Stimulated activated CD8-positive, alpha-beta memory T cell treated with anti-CD3 and anti-CD28 coated beads, Interleukin-7, amount 100 ng/mL, for 4 hours (primary cell): ENCODE measurements at regions not wholly inside any gene's neighbourhood (a gene's known extent, or its start where the extent isn't known, plus 50 kb on each side); places are given as distances from the start of the nearest gene placed in this dataset.
"Not testable (repeated sequence)": the region's sequence is repeated elsewhere in the genome, so short reads cannot be mapped to it uniquely, and the experiment has no call there.

ENCODE experiments used
- DNase-seq, 2 donors: peaks; one replicate each; pipeline ENCODE4 v3.0.0-alpha.2; 2020; ENCODE audit warnings: low read depth in 2 of 2

DNA sequence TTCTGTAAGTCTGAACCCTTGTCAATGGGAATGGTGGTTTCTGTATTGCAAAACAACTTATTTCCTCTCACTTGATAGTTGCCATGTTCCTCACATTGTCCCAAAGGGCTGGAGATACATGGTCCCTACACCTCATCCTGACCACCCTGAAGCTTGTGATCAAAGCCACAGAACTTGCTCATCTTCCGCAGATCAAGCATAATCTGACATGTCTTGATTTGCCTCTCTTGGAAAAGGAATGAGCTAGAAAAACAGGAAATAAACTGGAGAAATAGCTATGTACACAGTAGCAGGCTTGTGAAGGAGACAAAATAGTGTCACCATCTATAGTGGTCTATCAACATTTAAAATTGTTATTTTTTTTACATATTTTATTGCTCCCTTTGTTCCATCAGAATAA lies 871.9 kb upstream of the C9orf72 start:
- DNase-seq, result no peak

GRCh38 chr9:28453918-28454317 lies 880.6 kb upstream of the C9orf72 start:
- DNase-seq, result no peak

GRCh38 chr9:28456861-28457260 lies 883.6 kb upstream of the C9orf72 start:
- no peak for DNase-seq

GRCh38 chr9:28464481-28465216 lies 891.4 kb upstream of the C9orf72 start:
- DNase-seq, result no peak

GRCh38 chr9:28471261-28471660 lies 898.0 kb upstream of the C9orf72 start:
- DNase-seq, result no peak

DNA sequence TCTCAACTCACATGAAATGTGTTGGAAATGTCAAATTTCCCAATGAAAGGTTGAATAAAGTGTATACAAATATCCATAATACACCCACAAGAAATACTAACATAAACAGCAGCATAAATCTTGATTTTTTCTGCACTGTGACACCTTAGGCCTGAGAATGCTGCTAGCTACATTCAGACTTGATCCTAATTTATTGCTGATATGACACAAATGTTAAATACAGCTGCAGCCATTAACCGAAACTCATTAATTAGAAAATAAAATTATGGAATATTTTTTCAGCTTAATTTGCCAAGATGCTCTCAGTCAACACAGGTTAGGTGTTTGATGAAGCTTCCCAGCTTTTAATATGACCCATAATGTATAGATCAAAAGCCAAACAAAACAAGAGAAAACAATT lies 914.3 kb upstream of the C9orf72 start:
- no peak for DNase-seq

- DNase-seq, result no peak
Measured at GRCh38 chr9:28491121-28491520, 917.8 kb upstream of the C9orf72 start.

DNA sequence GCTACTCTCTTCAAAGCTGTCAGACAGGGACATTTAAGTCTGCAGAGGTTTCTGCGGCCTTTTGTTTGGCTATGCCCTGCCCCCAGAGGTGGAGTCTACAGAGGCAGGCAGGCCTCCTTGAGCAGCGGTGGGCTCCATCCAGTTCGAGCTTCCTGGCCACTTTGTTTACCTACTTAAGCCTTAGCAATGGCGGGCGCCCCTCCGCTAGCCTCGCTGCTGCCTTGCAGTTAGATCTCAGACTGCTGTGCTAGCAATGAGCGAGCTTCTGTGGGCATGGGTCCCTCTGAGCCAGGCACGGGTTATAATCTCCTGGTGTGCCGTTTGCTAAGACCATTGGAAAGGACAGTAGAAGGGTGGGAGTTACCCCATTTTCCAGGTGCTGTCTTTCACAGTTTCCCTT lies 924.9 kb upstream of the C9orf72 start:
- not testable (repeated sequence) for DNase-seq

GRCh38 chr9:28502189-28502588 lies 928.9 kb upstream of the C9orf72 start:
- no peak for DNase-seq

- no peak for DNase-seq
Measured at GRCh38 chr9:28502741-28503140, 929.5 kb upstream of the C9orf72 start.

- DNase-seq, result no peak
Measured at GRCh38 chr9:28503573-28503972, 930.3 kb upstream of the C9orf72 start.

DNA sequence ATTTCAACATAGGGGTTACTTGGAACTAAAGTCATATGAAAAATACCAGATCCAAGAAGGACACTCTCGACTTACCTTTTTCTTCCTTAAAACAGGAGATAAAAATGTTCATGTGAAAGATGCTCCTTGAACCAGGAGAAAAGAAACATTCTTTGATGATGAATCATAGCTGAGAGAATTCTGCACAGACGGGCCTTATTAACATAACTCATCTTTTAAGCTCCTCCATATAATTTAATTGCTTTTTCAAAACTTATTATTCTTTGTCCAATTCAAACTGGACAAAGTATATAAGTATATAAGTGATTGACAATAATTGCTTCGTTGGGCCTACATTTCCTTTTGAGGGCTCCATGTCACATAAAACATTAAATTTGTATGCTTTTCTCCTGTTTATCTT lies 945.2 kb upstream of the C9orf72 start:
- no peak for DNase-seq

GRCh38 chr9:28524309-28524708 lies 951.0 kb upstream of the C9orf72 start:
- not testable (repeated sequence) for DNase-seq

GRCh38 chr9:28528049-28528448 lies 954.8 kb upstream of the C9orf72 start:
- no peak for DNase-seq

DNA sequence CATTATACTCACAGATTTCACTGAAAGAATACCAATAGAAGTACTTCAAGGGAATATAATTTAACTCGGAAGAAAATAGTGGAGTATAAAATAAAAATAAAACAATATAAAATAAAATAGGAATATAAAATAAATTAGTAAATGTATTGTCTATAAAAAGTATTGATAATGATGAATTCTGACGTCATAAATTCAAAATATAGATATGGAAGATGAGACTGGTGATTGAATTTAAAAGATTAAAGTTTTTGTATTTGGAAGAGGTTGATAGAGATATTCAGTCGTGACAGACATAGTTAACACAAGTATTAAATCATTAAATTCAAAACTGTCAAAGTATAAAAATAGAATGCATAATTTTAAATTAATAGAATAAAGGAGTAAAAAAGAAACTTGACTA lies 964.9 kb upstream of the C9orf72 start:
- DNase-seq, result no peak

DNA sequence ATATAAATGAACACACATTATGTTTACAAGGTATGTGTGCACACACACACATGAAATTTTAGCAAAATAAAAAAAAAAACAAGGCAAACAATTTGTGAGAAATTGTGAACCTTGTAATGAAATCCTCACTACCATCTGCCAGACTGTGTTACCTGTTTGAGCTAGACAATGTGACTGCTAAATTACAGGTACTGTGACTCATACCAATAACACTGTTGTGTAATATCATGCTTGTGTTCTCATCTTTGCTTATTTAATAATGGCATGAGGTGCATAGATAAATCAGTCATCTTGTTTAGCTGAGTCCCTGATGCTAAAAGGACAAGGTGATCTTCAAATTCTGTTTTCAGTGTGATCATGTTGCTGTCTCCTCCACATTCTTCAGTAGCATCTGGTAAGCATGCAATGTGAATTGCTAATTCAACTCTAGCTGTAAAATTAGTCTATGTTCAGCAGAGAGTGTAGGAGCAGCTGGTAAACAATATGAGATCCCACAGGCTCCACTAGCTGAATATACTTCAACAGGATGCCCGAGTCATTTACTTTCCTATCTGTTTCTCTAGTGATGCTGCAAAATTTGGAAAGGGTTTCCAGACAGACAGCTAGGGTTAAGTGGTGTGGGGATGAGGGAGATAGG lies 966.3 kb upstream of the C9orf72 start:
- no peak for DNase-seq

GRCh38 chr9:28542928-28543327 lies 969.6 kb upstream of the C9orf72 start:
- no peak for DNase-seq

GRCh38 chr9:28547527-28547926 lies 974.2 kb upstream of the C9orf72 start:
- no peak for DNase-seq

- no peak for DNase-seq
Measured at GRCh38 chr9:28563291-28563934, 990.1 kb upstream of the C9orf72 start.

DNA sequence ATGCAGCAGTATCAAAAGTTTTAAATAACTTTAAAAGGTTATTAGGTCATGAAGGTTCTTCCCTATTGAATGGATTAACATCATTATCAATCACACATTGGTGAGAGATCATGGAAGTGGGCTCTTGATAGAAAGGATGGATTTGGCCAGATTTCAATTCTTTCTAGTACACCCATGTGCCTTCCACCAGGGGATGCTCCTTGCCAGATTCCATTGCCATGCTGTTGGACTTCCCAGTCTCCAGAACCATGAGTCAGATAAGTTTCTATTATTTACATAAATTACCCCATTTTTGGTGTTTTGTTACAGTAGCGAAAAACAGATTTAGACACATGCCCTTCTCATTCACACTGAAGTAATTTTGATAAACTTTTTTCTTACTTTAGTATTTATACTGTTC lies 1010.6 kb upstream of the C9orf72 start:
- no peak for DNase-seq

DNA sequence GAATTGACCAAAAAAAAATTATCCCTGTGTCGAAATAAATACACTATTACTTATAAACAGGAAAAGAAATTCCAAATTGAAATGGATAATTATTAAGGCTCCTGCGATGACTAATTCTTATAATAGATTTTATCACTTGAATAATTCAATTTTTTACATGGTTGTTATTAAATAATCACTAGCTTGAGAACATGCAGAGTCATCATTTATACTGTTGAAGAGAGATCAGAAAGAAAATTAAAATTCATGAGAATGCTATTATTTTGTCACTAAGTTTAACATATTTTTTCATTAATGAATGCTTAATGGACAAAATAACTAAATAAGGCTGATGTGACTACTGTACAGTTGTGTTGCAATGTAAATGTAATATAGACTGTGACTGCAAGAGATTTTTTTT lies 1011.3 kb upstream of the C9orf72 start:
- no peak for DNase-seq

DNA sequence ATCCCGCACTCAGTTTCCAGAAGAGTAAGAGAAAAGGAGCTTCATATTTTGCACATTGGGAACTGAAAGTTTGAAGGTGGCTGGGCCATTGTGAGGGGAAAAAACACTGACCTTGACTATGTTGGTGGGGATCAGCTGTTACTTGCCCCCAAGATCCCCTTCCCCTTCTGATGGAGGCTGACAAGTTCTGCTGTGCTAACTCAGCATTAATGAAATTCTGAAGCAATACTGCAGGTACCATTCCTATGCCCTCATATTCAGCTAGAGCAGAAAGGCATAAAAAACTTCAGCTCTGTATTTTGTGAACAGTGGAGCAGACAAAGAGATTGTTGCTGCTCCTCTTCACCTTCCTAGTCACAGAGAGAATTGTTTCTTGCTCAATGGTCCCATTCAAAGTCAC lies 1013.8 kb upstream of the C9orf72 start:
- DNase-seq, result no peak

DNA sequence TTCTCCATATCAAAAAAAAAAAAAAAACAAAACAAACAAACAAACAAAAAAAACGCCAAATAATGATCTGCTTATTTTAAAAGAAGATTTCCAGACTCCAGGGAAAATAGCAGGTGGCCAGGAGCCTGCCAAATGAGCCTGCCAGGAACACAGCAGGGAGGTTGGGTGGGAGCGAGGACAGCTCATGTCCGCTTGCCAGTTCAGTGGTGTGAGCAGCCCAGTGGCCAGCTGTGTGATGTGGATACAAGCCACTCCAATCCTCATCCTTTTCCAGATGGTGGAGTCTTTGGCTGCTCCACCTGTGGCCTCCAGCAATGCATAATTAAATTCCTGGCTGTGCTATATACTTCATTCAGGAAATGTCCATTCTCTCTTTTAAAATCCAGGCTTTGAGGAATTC lies 1025.1 kb upstream of the C9orf72 start:
- no peak for DNase-seq
